ENCODE measurements at regions not wholly inside any gene's neighbourhood (a gene's known extent, or its start where the extent isn't known, plus 50 kb on each side); places are given as distances from the start of the nearest gene placed in this dataset.

DNA sequence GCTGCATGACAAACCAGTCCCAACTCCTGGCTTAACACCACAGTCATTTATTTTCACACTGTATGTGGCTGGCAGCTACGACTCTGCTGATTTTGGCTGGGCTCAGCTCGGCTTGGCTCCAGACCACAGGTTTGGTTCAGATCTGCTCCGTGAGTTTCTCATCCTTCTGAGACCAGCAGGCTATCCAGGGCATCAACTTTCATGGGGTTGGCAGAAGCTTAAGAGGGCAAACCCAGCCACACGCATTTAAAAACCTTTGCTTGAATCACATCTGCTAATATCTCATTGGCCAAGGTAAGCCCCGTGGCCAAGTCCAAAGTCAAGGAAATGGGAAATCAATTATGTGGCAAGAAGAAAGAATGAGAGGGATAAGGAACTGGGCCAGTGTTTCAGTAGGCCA lies 574.2 kb downstream of the MATN1 start:
- TF ChIP-seq, protein P1, sequence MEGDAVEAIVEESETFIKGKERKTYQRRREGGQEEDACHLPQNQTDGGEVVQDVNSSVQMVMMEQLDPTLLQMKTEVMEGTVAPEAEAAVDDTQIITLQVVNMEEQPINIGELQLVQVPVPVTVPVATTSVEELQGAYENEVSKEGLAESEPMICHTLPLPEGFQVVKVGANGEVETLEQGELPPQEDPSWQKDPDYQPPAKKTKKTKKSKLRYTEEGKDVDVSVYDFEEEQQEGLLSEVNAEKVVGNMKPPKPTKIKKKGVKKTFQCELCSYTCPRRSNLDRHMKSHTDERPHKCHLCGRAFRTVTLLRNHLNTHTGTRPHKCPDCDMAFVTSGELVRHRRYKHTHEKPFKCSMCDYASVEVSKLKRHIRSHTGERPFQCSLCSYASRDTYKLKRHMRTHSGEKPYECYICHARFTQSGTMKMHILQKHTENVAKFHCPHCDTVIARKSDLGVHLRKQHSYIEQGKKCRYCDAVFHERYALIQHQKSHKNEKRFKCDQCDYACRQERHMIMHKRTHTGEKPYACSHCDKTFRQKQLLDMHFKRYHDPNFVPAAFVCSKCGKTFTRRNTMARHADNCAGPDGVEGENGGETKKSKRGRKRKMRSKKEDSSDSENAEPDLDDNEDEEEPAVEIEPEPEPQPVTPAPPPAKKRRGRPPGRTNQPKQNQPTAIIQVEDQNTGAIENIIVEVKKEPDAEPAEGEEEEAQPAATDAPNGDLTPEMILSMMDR (IDR thresholded peaks at IDR 0.05; ENCODE audit: low read depth, low read length): no peak
- TF ChIP-seq POLR2A (IDR thresholded peaks at IDR 0.05; ENCODE audit: extremely low read depth, insufficient read length) (no peak), MYC (IDR thresholded peaks at IDR 0.05; ENCODE audit: low read depth, low read length) (no peak)

All from NB4 (cell line).